Activated T-cell treated with anti-CD3 and anti-CD28 coated beads, Interleukin-2, amount 50 U/mL, for 48 hours (primary cell): ENCODE measurements at regions not wholly inside any gene's neighbourhood (a gene's known extent, or its start where the extent isn't known, plus 50 kb on each side); places are given as distances from the start of the nearest gene placed in this dataset.

Experiments
- DNase-seq, 2 experiments: peaks; one replicate each; pipeline ENCODE4 v3.0.0-alpha.2; 2020

DNA sequence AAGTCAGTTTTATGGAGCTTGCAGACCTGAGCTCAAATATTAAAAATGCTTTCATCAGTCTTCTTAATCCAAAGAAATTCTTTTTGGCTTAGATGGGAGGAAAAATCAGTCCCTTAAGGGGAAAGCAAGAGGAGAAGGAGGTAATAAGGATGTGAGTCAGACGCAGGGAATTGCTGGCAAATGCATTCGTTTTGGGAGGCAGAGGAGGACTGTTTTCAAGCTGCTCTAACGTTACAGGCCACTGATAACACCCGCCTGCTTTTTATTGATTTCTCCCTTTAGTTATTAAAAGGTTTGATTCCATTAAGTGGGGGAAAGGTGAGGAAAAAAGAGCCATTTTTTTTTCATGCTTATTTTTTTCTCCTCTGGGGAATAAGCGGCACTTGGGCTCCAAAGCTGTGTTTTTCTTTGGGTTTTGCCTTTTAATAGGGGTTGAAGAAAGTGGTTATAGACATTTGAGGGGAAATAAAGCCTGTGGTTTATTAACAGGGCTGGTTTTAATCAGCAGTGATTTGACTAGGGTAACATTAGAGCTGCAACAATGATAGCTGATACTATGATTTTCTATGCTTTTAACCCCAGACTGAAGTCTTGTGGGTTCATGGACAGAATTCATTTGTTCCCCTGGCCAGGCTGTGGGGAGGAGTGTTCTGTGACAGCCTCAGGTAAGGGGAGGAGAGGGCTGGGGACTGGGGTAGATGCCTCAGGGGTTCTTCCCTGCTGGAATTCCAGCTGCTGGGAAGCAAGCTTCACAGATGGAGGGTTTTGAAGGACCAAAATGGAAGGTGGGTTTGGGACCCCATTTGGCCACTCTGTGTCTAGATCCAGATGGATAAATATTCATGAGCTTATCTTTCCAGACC lies 225.2 kb downstream of the GAS1 start:
- no peak for DNase-seq

DNA sequence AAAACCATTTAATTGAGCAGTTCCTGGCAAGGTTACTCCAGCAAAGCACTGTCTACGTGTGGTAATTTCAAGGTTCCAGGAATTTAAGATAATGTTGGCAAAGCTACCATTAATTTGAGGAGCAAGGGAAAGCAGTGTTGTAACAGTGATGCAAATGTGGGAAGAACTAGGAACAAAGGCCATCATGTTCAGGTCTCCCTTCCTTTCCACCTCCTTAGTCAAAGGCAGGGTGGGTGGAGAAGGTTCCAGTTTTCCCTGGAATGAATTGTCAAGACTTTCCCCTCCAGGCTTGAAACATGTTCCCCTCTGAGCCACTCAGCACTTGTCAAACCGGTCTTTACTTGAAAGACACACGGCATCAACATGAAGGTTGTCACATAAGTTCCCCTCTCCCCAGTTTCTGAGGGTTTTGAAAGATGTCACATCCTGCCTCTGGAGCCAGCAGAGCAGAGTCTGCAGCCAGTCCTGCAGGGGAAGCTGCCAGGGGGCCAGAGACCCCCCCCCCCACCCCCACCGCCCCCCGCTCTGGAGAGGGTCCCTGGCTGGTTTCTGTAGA lies 226.0 kb downstream of the GAS1 start:
- no peak for DNase-seq

DNA sequence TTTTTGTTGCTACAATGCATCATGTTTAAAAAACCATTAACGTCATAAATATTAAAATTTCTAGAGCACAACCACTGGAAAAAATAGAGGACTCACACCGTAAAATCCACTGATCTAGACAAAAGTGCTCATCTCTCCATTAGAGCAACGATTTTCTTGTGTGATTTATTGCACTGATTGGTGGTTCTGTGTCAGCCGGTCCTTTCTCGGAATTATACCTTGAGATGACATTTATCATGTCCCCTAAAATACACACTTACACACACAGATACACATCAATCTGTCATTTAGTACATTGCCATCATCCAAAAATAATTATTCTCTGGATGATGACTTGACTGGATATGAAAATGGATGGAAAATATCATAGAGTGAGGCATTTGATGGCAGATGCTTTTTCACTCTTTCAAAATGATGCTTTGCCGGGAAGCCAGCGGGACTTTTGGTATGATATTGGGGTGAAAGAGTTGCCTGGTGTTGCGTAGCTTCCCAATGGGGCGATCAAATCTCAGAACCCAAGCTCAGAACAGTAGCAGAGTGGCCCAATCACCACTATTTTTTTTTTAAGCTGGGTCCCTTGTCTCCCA lies 226.6 kb downstream of the GAS1 start:
- no peak for DNase-seq

DNA sequence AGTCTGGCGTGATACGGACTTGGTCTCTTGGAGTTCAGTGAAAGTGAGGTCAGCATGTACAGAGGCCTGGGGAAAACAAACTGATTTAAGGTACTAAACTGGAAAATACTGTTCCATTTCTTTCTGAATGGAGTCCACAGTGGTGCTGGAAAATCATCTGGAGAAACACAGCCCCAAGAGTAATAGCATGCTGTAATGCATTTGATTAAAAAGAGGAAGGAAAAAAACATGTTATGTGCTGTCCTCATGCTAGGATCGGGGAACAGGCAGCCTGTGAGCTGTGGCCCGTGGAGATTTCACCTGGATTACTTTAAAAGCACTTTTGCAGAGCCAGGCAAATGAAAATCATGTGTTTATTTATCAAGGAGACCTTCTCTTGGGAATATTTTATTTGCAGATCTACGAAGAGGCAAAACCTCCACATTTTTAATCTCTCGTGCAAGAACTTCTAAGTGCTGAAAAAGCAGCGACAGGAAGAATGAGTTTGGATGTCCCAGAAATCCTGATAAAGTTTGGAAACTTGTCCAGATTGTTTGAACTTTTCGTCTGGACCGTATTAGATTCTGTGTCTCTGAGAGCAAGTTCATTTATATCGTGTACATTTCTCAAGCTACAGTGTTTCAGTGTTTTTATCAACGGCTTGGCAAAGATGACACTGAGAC lies 228.8 kb downstream of the GAS1 start:
- DNase-seq, result no peak

GRCh38 chr9:86716326-86716922 lies 230.9 kb downstream of the GAS1 start:
- no peak for DNase-seq

- no peak for DNase-seq
Measured at GRCh38 chr9:86714999-86715398, 232.3 kb downstream of the GAS1 start.

DNA sequence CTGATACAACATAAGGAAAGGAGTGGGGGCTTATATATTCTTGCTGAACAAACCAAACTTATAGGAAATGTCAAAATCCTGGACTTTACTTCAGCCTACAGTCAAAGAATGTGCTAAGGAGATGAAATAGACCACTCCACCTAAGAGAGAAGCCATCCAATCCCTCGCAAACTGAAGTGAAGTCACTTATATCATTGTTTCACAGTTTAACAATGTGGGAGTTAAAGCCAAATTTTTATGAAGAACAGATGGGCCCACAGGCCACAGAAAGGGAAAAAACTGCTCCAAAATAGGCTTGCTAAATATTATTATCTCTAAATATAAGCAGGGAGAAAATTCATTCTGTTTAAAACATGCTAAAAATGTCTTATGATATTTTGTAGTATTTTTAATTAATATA lies 233.3 kb downstream of the GAS1 start:
- DNase-seq, result no peak

GRCh38 chr9:86713470-86713869 lies 233.8 kb downstream of the GAS1 start:
- no peak for DNase-seq

DNA sequence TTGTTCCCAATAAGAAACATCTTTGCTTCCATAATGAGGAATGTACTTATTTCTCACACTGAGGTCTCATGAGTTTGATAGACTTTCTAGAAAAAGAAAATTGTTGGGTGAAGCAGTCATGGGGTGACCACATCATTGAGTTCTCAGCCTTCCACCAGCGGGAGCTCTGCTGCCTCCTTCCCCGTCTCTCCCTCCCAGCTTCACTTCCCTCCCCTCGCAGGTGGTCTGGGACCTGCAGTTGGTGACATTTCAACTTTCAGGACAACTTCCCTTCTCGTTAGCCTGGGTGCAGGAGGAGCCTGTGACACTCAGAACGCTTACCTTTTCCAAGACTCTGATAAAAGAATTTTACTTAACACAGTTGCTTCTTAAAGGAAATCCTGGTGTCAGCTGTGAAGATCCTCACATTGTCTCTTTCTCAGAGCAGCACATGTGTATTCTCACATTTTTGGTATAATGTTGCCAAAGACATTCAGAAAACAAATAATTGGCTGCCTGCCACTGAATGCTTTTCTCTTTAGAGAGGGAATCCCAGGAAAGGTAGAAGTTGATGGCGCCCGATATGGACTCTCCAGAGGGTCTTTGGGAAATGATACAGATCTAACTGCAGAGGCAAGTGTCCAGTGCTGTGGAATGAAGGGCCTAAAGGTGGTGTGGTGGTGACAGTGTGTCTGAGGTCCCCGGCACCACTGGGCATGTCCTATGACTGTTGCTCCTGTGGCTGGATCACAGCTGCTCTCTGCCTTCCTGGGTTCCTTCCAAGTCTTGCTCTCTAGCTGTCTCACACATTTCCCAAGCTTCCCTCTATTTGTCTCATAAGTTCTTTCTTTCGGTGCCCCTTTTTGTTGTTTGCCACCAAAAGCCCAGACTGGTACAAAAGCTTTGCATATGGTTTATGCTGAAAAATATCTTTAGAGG lies 238.1 kb downstream of the GAS1 start:
- no peak for DNase-seq

- DNase-seq, result no peak
Measured at GRCh38 chr9:86707932-86708510, 239.3 kb downstream of the GAS1 start.

GRCh38 chr9:86706391-86706790 lies 240.9 kb downstream of the GAS1 start:
- DNase-seq, result no peak

DNA sequence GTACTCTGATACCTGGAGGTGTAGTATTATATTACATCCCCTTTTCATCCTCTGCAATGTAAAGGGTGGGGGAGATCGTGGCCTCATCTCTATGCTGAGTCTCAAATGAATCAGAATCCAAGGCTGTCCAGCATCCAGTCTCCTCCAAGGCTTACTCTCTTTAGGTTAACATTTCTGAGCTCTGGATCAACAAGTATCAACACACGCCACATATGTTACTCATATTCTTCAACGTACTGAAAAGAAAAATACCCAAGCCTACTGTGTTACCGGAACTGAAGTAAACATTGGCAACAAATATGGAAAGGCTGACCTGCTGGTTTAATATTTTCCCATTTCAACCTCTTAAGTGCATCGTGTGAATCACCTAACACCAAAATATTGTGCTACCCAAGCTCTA lies 241.8 kb downstream of the GAS1 start:
- no peak for DNase-seq

DNA sequence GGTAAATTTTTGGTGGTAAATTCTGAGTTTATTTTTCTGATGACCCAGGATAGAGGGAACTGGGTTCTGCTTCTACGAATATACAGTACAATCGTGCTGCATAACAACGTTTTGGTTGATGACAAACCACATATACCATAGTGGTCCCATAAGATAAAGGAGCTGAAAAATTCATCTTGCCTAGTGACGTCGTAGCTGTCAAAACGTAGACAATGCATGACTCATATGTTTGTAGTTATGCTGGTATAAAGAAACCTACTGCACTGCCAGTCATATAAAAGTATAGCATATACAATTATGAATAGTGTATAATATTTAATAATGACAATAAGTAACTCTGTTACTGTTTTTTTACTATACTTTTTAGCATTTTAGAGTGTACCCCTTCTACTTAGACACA lies 244.0 kb downstream of the GAS1 start:
- DNase-seq, result no peak

DNA sequence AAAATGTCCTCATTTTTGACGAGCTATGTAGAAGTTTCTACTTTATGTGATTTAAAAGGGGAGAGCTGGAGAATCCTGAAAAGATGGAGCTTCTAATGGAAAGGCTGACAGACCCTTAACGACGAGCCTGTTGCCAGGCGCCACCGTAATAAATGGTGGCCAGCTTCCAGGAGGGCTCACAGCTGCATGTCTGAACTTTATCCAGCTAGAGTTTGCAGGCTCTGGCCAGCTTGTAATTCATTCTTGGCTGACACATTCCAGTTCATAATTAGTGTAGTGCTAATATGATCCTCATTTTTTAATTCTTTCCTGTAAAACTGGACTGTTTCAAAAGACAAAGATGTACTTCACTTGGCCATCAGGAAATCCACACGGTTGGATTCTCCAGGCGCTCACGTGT lies 246.7 kb downstream of the GAS1 start:
- DNase-seq, result no peak

DNA sequence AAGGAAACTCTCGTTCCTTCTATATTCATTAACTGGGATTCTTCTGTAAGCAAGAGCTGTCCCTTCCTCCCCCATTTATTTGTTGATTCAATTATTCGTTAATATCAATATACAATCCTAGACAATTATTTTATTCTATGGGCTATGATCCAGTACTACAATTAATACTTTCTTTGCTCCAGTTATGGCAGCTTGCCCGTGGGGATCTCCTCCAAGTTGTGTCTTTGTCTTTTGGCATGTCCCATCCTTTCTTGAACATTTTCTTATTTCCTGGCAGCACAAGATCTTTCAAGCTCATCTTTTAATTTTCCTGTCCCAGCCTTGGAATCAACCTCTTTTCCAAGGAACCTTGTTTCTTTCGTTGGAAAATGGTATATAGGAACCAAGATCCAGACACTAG lies 249.3 kb downstream of the GAS1 start:
- DNase-seq, result no peak

DNA sequence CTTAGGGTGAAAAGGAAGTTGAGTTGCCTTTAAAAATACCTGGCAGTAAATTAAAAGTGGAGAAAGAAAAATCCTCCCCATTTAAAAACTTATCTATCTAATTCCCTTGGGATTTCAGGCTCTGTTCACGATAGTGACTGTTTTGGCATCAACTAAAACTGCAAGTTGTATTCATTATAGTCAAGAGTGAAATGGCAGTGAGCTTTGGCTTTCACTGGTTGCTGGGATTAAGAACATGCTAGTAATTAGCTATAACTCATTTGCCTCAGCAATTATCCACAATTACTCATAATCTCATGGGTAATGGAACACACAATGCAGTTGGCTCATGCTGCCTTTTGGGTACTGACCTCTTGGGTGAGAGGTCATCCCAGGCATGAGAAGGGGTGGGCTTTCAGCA lies 250.1 kb downstream of the GAS1 start:
- no peak for DNase-seq

DNA sequence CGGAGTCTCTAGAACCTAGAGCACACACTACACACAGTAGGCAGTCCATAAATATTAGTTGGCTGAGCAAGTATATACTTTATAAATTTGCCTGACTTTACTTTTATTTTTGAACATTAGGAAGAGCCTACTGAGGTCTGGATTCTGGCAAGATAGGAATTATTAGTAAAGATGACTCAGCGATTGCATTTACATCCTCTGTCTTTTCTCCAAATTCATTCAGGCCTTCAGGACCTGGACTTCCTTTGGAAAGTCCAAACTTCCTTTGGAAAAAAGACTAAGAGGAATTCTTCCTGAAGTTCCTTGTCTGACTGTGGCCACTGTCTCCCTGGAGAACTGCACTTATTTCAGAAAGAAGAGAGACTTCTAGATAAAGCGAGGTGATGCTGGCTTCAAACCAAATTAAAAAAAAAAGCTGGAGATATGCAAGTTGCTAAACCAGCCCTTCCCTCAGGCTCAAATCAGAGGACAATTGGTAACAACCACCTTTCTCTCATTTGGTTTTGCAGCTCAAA lies 251.3 kb downstream of the GAS1 start:
- no peak for DNase-seq

- no peak for DNase-seq
Measured at GRCh38 chr9:86690034-86690433, 257.3 kb downstream of the GAS1 start.

- DNase-seq, result no peak
Measured at GRCh38 chr9:86687788-86688187, 259.5 kb downstream of the GAS1 start.

DNA sequence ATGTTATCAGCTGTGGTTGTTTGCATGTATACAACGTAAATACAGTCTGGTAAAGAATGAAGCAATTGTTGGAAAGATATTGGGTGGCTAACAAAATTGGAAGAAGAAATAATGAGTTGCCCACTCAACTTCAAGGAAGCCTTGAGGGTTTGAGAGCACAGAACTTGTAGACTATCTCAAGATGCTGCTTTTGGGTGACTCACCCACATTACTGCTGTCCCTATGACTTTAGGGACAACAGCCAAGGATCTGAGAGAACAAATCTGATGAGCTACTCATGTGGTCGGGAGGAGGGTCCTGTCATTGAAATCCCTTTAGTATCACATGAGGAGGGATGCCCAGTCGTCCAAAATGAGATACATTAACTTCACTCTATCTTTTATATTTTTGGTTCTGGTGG lies 261.8 kb downstream of the GAS1 start:
- DNase-seq, result no peak

GRCh38 chr9:86684148-86684547 lies 263.2 kb downstream of the GAS1 start:
- no peak for DNase-seq

- no peak for DNase-seq
Measured at GRCh38 chr9:86682240-86682639, 265.1 kb downstream of the GAS1 start.
